ENCODE measurements at regions not wholly inside any gene's neighbourhood (a gene's known extent, or its start where the extent isn't known, plus 50 kb on each side); places are given as distances from the start of the nearest gene placed in this dataset.

DNA sequence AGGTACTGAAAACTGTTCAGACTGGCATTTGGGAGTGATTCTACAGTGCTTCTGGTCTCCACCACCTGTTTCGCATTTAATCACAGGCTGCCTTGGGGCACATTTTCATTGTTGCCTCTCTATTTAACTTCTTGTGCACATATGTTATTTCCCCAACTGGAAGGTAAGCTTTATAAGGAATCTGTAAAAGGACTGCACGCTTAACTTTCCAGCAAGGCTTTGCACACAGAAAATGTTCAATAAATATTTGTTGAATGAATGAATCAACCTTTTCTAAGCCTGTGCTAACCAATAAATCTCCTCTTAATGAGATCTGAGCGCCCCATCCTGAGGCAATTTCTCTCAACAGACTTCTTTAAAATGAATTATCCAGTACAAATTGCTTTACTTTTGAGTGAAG lies 84.3 kb upstream of the ARHGAP29 start:
- Mint-ChIP-seq H3K9me3 (no peaks in the 10 kb centered on the region), H3K4me3 (no peak overlapping the region), H3K27me3 (ENCODE audit: low read depth) (peaks cover 13% of the 10 kb centered on the region), H3K4me1 (ENCODE audit: low read depth) (no peaks in the 10 kb centered on the region), H3K36me3 (ENCODE audit: insufficient read depth in 2 of 2) (no peaks in the 10 kb centered on the region), H3K27ac (no peak overlapping the region)
- DNase-seq (no peak), ATAC-seq (replicated peaks in 1 of 2) (no peak)

DNA sequence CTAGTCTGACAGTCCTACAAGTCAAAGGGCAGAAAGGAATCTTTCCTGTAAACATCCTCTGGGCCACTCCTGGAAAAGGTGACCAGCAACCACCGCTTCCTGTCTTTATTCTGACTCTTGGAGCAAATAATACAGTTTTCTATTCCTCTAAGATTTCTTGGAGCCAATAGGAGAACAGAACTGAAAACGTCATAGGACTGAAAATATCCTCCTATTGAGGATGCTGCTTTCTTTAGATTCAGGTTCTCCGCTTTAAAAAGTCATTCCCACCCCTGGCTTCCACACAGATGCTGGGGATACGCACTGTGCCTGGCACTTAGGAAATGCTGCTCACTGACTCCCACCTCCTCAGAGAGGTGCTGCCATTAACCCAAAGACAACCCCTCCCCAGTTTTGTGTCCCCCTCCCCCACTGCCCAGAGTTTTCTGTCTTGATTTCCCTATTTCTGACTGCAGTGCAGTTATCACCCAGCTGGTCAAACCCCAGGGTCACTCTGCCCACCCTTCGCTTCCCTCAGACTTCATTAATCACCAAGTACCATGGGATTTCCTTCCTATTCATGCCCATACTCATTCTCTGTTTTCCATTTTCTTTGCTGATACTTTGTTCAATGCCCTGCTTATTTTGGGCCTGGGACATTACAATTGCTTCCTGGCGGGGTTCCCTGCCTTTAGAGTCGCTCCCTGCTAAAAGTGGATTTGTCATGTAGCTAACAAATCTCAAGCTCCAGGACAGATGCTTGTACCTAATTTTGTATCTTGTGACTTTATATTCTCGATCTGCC lies 82.1 kb upstream of the ARHGAP29 start:
- ATAC-seq (replicated peaks in 1 of 2) (no peak), DNase-seq (no peak)
- no peaks in the 10 kb centered on the region for H3K9me3 Mint-ChIP-seq
- H3K27ac Mint-ChIP-seq: no peak overlapping the region
- H3K4me3 Mint-ChIP-seq: no peak overlapping the region
- peaks cover 2% of the 10 kb centered on the region for H3K27me3 Mint-ChIP-seq (ENCODE audit: low read depth)
- H3K4me1 Mint-ChIP-seq (ENCODE audit: low read depth): no peaks in the 10 kb centered on the region
- H3K36me3 Mint-ChIP-seq (ENCODE audit: insufficient read depth in 2 of 2): no peaks in the 10 kb centered on the region

DNA sequence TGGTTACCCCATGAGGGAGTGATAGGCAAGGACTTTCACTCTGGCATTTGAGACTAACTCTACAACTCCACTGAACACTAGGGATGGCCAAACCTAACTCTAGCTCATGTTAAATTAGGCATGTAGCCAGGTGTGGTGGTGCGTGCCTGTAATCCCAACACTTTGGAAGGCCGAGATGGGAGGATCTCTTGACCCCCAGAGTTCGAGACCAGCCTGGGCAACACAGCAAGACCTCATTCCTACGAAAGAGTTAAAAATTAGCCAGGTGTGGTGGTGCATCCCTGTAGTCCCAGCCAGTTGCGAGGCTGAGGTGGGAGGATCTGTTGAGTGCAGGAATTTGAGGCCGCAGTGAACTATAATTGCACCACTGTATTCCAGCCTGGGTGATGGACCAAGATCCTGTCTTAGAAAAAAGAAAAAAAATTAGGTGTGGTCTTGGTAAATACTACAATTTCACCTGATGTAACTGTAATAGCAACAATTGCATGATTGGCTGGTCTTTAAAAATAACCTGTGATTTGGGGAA lies 81.2 kb upstream of the ARHGAP29 start:
- Mint-ChIP-seq H3K9me3 (no peaks in the 10 kb centered on the region), H3K27me3 (ENCODE audit: low read depth) (peaks cover 6% of the 10 kb centered on the region), H3K4me1 (ENCODE audit: low read depth) (no peaks in the 10 kb centered on the region), H3K4me3 (no peak overlapping the region), H3K36me3 (ENCODE audit: insufficient read depth in 2 of 2) (no peaks in the 10 kb centered on the region), H3K27ac (no peak overlapping the region)
- no peak for DNase-seq
- ATAC-seq (replicated peaks in 1 of 2): no peak

GRCh38 chr1:94317790-94318188 lies 80.4 kb upstream of the ARHGAP29 start:
- ATAC-seq (replicated peaks in 1 of 2) (no peak), DNase-seq (no peak)
- peaks cover 6% of the 10 kb centered on the region for H3K27me3 Mint-ChIP-seq (ENCODE audit: low read depth)
- H3K9me3 Mint-ChIP-seq: no peaks in the 10 kb centered on the region
- no peaks in the 10 kb centered on the region for H3K36me3 Mint-ChIP-seq (ENCODE audit: insufficient read depth in 2 of 2)
- H3K4me3 Mint-ChIP-seq: no peak overlapping the region
- H3K4me1 Mint-ChIP-seq (ENCODE audit: low read depth): no peaks in the 10 kb centered on the region
- H3K27ac Mint-ChIP-seq: no peak overlapping the region

DNA sequence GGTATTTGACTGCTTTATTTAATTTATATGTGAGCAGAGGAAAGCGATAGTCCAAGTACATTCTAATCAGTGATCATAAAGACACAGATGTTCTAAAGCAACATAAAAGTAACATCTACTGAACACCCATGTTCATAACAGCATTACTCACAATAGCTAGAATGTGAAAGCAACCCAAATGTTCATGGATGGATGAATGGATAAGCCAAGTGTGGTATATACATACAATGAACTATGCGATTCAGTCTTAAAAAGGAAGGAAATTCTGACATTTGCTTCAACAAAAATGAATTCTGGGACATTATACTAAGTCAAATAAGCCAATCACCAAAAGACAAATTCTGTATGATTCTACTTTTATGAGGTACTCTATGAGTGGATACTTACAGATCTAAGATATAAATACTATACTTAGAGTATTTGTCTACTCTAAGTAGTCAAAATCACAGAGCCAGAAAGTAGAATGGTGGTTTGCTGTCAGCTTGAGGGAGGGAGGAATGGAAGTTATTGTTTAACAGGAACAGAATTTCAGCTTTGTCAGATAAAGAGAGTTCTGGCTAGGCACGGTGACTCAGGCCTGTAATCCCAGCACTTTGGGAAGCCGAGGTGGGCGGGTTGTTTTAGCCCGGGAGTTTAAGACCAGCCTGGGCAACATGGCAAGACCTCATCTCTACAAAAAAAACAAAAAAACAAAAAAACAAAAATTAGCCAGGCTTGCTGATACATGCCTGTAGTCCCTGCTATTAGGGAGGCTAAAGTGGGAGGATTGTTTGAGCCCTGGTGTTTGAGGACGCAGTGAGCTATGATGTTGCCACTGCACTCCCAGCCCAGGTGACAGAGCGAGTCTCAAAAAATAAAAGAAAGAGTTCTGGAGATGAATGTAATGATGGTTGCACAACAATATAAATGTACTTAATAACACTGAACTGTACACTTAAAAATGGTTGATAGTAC lies 79.7 kb upstream of the ARHGAP29 start:
- no peaks in the 10 kb centered on the region for H3K4me1 Mint-ChIP-seq (ENCODE audit: low read depth)
- H3K36me3 Mint-ChIP-seq (ENCODE audit: insufficient read depth in 2 of 2): no peaks in the 10 kb centered on the region
- DNase-seq (no peak), ATAC-seq (replicated peaks in 1 of 2) (no peak)
- H3K4me3 Mint-ChIP-seq: no peak overlapping the region
- peaks cover 6% of the 10 kb centered on the region for H3K27me3 Mint-ChIP-seq (ENCODE audit: low read depth)
- H3K27ac Mint-ChIP-seq: no peak overlapping the region
- no peaks in the 10 kb centered on the region for H3K9me3 Mint-ChIP-seq

- Mint-ChIP-seq H3K27me3 (ENCODE audit: low read depth) (peaks cover 6% of the 10 kb centered on the region), H3K4me1 (ENCODE audit: low read depth) (no peaks in the 10 kb centered on the region), H3K4me3 (no peak overlapping the region), H3K27ac (no peak overlapping the region), H3K9me3 (no peaks in the 10 kb centered on the region), H3K36me3 (ENCODE audit: insufficient read depth in 2 of 2) (no peaks in the 10 kb centered on the region)
- ATAC-seq (replicated peaks in 1 of 2) (no peak), DNase-seq (no peak)
Measured at GRCh38 chr1:94316183-94316582, 78.8 kb upstream of the ARHGAP29 start.

DNA sequence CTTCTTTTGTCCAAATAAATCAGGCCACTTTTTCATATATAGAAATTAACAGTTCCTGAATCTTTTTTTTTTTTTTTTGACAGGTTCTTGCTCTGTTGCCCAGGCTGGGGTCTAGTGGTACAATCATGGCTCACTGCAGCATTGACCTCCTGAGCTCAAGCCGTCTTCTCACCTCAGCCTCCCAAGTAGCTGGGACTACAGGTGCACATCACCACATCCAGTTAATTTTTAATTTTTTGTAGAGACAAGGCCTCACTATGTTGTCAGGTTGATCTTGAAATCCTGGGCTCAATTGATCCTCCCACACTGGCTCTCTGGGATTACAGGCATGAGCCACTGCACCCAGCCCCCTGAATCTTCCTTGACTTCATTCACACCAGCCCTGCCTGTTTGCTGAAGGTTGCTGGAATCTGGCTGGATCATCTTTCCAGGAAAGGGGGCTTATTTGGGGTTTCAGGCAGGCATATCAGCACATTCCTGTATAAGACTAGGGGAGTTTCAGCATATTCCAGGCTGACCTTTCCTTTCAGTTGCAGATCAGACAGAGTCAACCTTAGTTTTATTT lies 78.2 kb upstream of the ARHGAP29 start:
- Mint-ChIP-seq H3K9me3 (no peaks in the 10 kb centered on the region), H3K36me3 (ENCODE audit: insufficient read depth in 2 of 2) (no peaks in the 10 kb centered on the region), H3K27ac (no peak overlapping the region), H3K4me3 (no peak overlapping the region), H3K4me1 (ENCODE audit: low read depth) (no peaks in the 10 kb centered on the region), H3K27me3 (ENCODE audit: low read depth) (peaks cover 6% of the 10 kb centered on the region)
- DNase-seq (no peak), ATAC-seq (replicated peaks in 1 of 2) (no peak)

- peaks cover 6% of the 10 kb centered on the region for H3K27me3 Mint-ChIP-seq (ENCODE audit: low read depth)
- no peak overlapping the region for H3K4me3 Mint-ChIP-seq
- no peaks in the 10 kb centered on the region for H3K4me1 Mint-ChIP-seq (ENCODE audit: low read depth)
- no peaks in the 10 kb centered on the region for H3K36me3 Mint-ChIP-seq (ENCODE audit: insufficient read depth in 2 of 2)
- H3K27ac Mint-ChIP-seq: no peak overlapping the region
- no peaks in the 10 kb centered on the region for H3K9me3 Mint-ChIP-seq
- DNase-seq: no peak
- no peak for ATAC-seq (replicated peaks in 1 of 2)
Measured at GRCh38 chr1:94314222-94314858, 77.0 kb upstream of the ARHGAP29 start.

GRCh38 chr1:94310570-94311270 lies 73.3 kb upstream of the ARHGAP29 start:
- H3K4me3 Mint-ChIP-seq: no peak overlapping the region
- no peaks in the 10 kb centered on the region for H3K36me3 Mint-ChIP-seq (ENCODE audit: insufficient read depth in 2 of 2)
- no peaks in the 10 kb centered on the region for H3K9me3 Mint-ChIP-seq
- no peaks in the 10 kb centered on the region for H3K4me1 Mint-ChIP-seq (ENCODE audit: low read depth)
- ATAC-seq (replicated peaks in 1 of 2) (no peak), DNase-seq (no peak)
- peaks cover 6% of the 10 kb centered on the region for H3K27me3 Mint-ChIP-seq (ENCODE audit: low read depth)
- H3K27ac Mint-ChIP-seq: no peak overlapping the region

GRCh38 chr1:94309829-94310569 lies 72.6 kb upstream of the ARHGAP29 start:
- no peaks in the 10 kb centered on the region for H3K9me3 Mint-ChIP-seq
- no peaks in the 10 kb centered on the region for H3K4me1 Mint-ChIP-seq (ENCODE audit: low read depth)
- DNase-seq (no peak), ATAC-seq (replicated peaks in 1 of 2) (no peak)
- no peak overlapping the region for H3K27ac Mint-ChIP-seq
- H3K36me3 Mint-ChIP-seq (ENCODE audit: insufficient read depth in 2 of 2): no peaks in the 10 kb centered on the region
- H3K4me3 Mint-ChIP-seq: no peak overlapping the region
- peaks cover 6% of the 10 kb centered on the region for H3K27me3 Mint-ChIP-seq (ENCODE audit: low read depth)

DNA sequence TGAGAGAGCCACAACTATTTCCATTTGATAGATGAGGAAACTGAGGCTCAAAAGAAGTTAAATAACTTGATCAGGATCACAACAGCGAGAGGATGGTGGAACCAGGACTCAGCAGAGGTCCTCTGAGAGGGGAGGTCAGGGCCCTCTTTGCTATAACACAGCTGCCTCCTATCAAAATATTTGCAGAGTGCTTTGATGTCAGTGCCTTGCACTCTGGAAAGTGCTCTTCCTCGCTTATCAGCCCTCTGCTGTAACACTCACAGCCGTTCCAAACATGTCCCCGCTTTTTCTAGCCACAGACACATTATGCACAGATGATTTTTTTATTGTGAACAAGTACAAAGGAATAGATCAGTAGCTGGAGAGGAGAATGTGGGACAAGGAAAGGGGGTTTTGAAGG lies 71.8 kb upstream of the ARHGAP29 start:
- Mint-ChIP-seq H3K36me3 (ENCODE audit: insufficient read depth in 2 of 2) (no peaks in the 10 kb centered on the region), H3K4me1 (ENCODE audit: low read depth) (no peaks in the 10 kb centered on the region), H3K27ac (no peak overlapping the region), H3K9me3 (no peaks in the 10 kb centered on the region), H3K4me3 (no peak overlapping the region), H3K27me3 (ENCODE audit: low read depth) (peaks cover 4% of the 10 kb centered on the region)
- ATAC-seq (replicated peaks in 1 of 2) (no peak), DNase-seq (no peak)

DNA sequence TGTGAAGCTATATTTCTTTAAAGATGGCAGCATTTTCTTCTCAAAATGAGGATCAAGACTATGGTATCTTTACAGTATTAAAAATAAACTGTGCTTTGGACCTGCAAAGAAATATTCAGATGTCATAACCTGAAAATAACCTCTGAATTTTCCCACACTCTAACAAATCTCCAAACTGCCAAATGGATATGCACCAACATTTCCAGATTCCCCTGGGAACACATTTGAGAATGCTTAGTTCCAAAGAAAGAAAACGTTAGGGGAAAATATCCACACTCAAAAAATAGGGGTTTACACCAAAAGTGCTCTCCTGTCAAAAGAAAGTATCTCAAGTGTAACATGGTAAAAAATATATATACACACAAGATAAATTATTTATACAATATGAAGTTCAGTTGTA lies 69.1 kb upstream of the ARHGAP29 start:
- H3K27ac Mint-ChIP-seq: no peak overlapping the region
- peaks cover 11% of the 10 kb centered on the region for H3K27me3 Mint-ChIP-seq (ENCODE audit: low read depth)
- no peaks in the 10 kb centered on the region for H3K4me1 Mint-ChIP-seq (ENCODE audit: low read depth)
- H3K9me3 Mint-ChIP-seq: no peaks in the 10 kb centered on the region
- H3K4me3 Mint-ChIP-seq: no peak overlapping the region
- ATAC-seq (replicated peaks in 1 of 2): no peak
- no peaks in the 10 kb centered on the region for H3K36me3 Mint-ChIP-seq (ENCODE audit: insufficient read depth in 2 of 2)
- DNase-seq: no peak
